ENCODE measurements at regions not wholly inside any gene's neighbourhood (a gene's known extent, or its start where the extent isn't known, plus 50 kb on each side); places are given as distances from the start of the nearest gene placed in this dataset.

- TF ChIP-seq ZNF274 (IDR thresholded peaks at IDR 0.05; ENCODE audit: low read depth, low read length) (no peak), YY1 (IDR thresholded peaks at IDR 0.05; ENCODE audit: insufficient read depth, insufficient read length) (no peak)
Observed at GRCh38 chr4:163833669-163834068, 339.2 kb downstream of the TMA16 start.

Data from NT2/D1 (cell line).